T-cell (primary cell): ENCODE measurements at regions not wholly inside any gene's neighbourhood (a gene's known extent, or its start where the extent isn't known, plus 50 kb on each side); places are given as distances from the start of the nearest gene placed in this dataset.

Experiments
- ATAC-seq, 4 experiments: fragments of 200-7000 bp in 3 of 4; fragments of 150-1000 bp in 1 of 4; cut with Tn5 transposase; replicated peaks in 1 of 4; 1 replicate in 3 of 4; 2 replicates in 1 of 4; pipeline ENCODE4 v1.10.0; 2021; ENCODE audit warnings: moderate library complexity in 3 of 4, mild to moderate bottlenecking in 2 of 4, moderate number of reproducible peaks in 1 of 4
- CTCF ChIA-PET, 2 donors: fragments of 300-600 bp; sonication (Branson Sonifier 250); formaldehyde crosslinking; loops; one replicate each; lab custom pipeline; 2022; ENCODE audit warnings: antibody characterized with exemption in 2 of 2; lab: Charles Lee
- POLR2A ChIA-PET, 2 donors: fragments of 300-600 bp; sonication (Branson Sonifier 250); formaldehyde crosslinking; loops; one replicate each; lab custom pipeline; 2022; ENCODE audit warnings: antibody characterized with exemption in 2 of 2; lab: Charles Lee
- DNase-seq, 35 experiments: peaks; one replicate each; pipeline versions ENCODE4 v3.0.0 to v3.0.0-alpha.2; 2013 to 2023
- H3K27ac ChIP-seq: one replicate; pipeline ENCODE4 v1.5.1; 2013; ENCODE audit warnings: low read length
- H3K27me3 ChIP-seq, 2 experiments: replicated peaks in 1 of 2; 1 replicate in 1 of 2; 2 replicates in 1 of 2; pipeline versions ENCODE4 v1.6.1 to v1.7.0; 2013; ENCODE audit warnings: low read length in 1 of 2, mixed read lengths in 1 of 2; ENCODE audit not compliant: control insufficient read depth in 2 of 2, insufficient read depth in 2 of 2; ENCODE audit errors: extremely low read depth in 1 of 2
- H3K36me3 ChIP-seq, 2 donors: 1 replicate in 1 of 2; 2 replicates in 1 of 2; pipeline versions ENCODE4 v1.6.1 to v1.7.0; 2013; ENCODE audit warnings: low read length in 1 of 2; ENCODE audit not compliant: control insufficient read depth in 2 of 2, insufficient read depth in 1 of 2; ENCODE audit errors: extremely low read depth in 1 of 2
- H3K4me1 ChIP-seq, 2 experiments: 1 replicate in 1 of 2; 2 replicates in 1 of 2; pipeline versions ENCODE4 v1.6.1 to v1.7.0; 2013; ENCODE audit warnings: low read length in 2 of 2, mixed read lengths in 1 of 2; ENCODE audit not compliant: insufficient read depth in 2 of 2, control insufficient read depth in 1 of 2; ENCODE audit errors: extremely low read depth in 1 of 2
- H3K4me3 ChIP-seq, 2 donors: 1 replicate in 1 of 2; 2 replicates in 1 of 2; pipeline versions ENCODE4 v1.5.1 to v1.7.0; 2013; ENCODE audit warnings: mild to moderate bottlenecking in 2 of 2, low read length in 1 of 2, moderate library complexity in 1 of 2; ENCODE audit not compliant: control insufficient read depth in 1 of 2; ENCODE audit errors: extremely low read depth in 1 of 2
- H3K9me3 ChIP-seq: 2 replicates; pipeline ENCODE4 v1.7.0; 2013
- H3K27ac Mint-ChIP-seq, 2 donors: one replicate each; pipeline ENCODE4 v1.8.0; 2020 to 2021; ENCODE audit warnings: mild to moderate bottlenecking in 2 of 2, mixed read lengths in 2 of 2
- H3K27me3 Mint-ChIP-seq, 2 donors: one replicate each; pipeline ENCODE4 v1.8.0; 2021 to 2022; ENCODE audit warnings: mixed read lengths in 2 of 2
- H3K36me3 Mint-ChIP-seq: one replicate; pipeline ENCODE4 v1.8.0; 2021; ENCODE audit warnings: mixed read lengths
- H3K4me1 Mint-ChIP-seq, 3 donors: one replicate each; pipeline ENCODE4 v1.8.0; 2020 to 2022; ENCODE audit warnings: mixed read lengths in 3 of 3, mild to moderate bottlenecking in 1 of 3
- H3K4me3 Mint-ChIP-seq, 3 donors: one replicate each; pipeline ENCODE4 v1.8.0; 2020 to 2022; ENCODE audit warnings: mild to moderate bottlenecking in 3 of 3, mixed read lengths in 3 of 3, moderate library complexity in 3 of 3
- H3K9me3 Mint-ChIP-seq, 3 donors: one replicate each; pipeline ENCODE4 v1.8.0; 2020 to 2022; ENCODE audit warnings: mixed read lengths in 3 of 3
- WGBS: methylation state at CpG from one replicate; pipeline ENCODE4 v1.1.5; 2013; ENCODE audit warnings: missing lambda C conversion rate; ENCODE audit not compliant: insufficient coverage; 5-methylcytosine and 5-hydroxymethylcytosine counted together

- no peaks in the 10 kb centered on the region for H3K9me3 ChIP-seq
- Mint-ChIP-seq H3K27me3 (no peaks in the 10 kb centered on the region), H3K36me3 (no peaks in the 10 kb centered on the region), H3K4me1 (no peaks in the 10 kb centered on the region), H3K9me3 (peaks cover 10 to 41% (median 22%) of the 10 kb centered on the region in 3 donors), H3K27ac (no peak overlapping the region), H3K4me3 (no peak overlapping the region)
- no peak overlapping the region for H3K4me3 ChIP-seq
- no peaks in the 10 kb centered on the region for H3K36me3 ChIP-seq
- ChIA-PET POLR2A (no interaction called here), CTCF (no interaction called here)
- DNase-seq (no peak), ATAC-seq (no peak)
- peaks cover 0 to 2% of the 10 kb centered on the region in 2 experiments for H3K27me3 ChIP-seq
- no peaks in the 10 kb centered on the region for H3K4me1 ChIP-seq
- no CpG with 5 or more reads among the region's 2 CpGs for WGBS
- no peak overlapping the region for H3K27ac ChIP-seq
These were observed 739.0 kb downstream of the DTWD2 start for GRCh38 chr5:118249386-118249785.

DNA sequence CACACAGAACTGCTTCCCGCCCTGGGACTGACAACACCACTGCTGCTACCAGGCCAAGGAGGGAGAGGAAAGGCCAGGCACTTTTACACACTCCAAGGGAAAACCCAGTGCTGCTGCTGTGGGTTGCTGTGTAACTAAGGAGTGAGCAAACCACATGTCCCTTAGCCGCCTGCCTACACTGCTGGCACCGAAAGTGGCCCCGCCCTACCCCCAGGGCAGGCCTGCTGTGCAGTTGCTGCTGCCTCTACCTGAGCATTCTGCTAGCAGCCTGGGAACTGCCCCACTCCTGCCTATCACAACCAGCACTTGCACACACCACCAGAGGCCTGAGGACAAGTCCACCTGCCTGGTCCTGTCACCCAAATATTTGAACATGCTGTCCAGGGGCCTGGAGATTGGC, 740.9 kb downstream of the DTWD2 start:
- Mint-ChIP-seq H3K9me3 (peaks cover 10 to 35% (median 18%) of the 10 kb centered on the region in 3 donors), H3K36me3 (no peaks in the 10 kb centered on the region), H3K27me3 (no peaks in the 10 kb centered on the region), H3K4me1 (no peaks in the 10 kb centered on the region), H3K27ac (no peak overlapping the region), H3K4me3 (no peak overlapping the region)
- DNase-seq (no peak), ATAC-seq (no peak)
- 87% methylated on average over 3 of the region's 4 CpGs for WGBS
- H3K4me3 ChIP-seq: no peak overlapping the region
- H3K9me3 ChIP-seq: no peaks in the 10 kb centered on the region
- ChIA-PET CTCF (no interaction called here), POLR2A (no interaction called here)
- no peaks in the 10 kb centered on the region for H3K36me3 ChIP-seq
- H3K4me1 ChIP-seq: no peaks in the 10 kb centered on the region
- H3K27me3 ChIP-seq: peaks cover 0 to 2% of the 10 kb centered on the region in 2 experiments
- no peak overlapping the region for H3K27ac ChIP-seq

DNA sequence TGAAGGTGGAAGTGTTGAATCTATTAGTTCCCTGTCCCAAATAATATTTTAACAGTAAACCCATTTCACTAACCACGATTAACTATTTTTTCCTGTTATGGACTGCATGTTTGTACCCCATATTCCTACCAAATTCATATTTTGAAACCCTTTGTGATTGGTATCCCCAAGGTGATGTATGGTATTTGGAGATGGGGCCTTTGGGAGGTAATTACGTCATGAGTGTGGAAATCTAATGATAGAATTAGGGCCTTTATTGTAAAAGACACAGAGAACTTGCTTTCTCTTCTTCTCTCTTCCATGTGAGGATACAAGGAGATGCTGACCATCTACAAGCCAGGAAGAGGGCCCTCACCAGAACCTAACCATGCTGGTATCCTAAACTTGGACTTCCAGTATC, 744.7 kb downstream of the DTWD2 start:
- Histone ChIP-seq H3K9me3 (no peaks in the 10 kb centered on the region), H3K4me3 (no peak overlapping the region), H3K27ac (no peak overlapping the region), H3K27me3 (peaks cover 0 to 2% of the 10 kb centered on the region in 2 experiments), H3K4me1 (no peaks in the 10 kb centered on the region), H3K36me3 (no peaks in the 10 kb centered on the region)
- H3K36me3 Mint-ChIP-seq: no peaks in the 10 kb centered on the region
- no CpG with 5 or more reads among the region's 2 CpGs for WGBS
- H3K9me3 Mint-ChIP-seq: peaks cover 0 to 23% (median 11%) of the 10 kb centered on the region in 3 donors
- ATAC-seq (no peak), DNase-seq (no peak)
- H3K27ac Mint-ChIP-seq: no peak overlapping the region
- CTCF ChIA-PET: no interaction called here
- H3K4me3 Mint-ChIP-seq: no peak overlapping the region
- H3K27me3 Mint-ChIP-seq: no peaks in the 10 kb centered on the region
- no peaks in the 10 kb centered on the region for H3K4me1 Mint-ChIP-seq
- POLR2A ChIA-PET: no interaction called here

DNA sequence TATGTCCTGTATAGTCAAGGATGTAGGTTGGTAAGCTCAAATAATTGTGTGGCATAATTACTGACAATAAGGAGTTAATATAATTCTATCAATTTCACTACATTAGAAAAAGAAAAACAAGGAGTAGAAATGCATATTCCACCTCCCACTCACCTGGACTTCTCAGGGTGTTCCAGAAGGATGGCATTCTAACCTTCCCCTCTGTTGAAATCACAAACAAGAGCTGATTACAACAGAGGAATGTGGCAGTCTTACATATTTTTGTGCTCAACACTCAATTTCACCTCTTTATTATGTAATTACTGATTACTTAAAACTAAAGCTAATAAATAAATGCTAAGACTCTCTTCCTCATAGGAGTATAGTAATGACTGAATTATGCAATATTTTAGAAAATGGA, 745.3 kb downstream of the DTWD2 start:
- no peak for ATAC-seq

GRCh38 chr5:118236108-118236849, 752.1 kb downstream of the DTWD2 start:
- Histone ChIP-seq H3K27me3 (no peaks in the 10 kb centered on the region), H3K27ac (no peak overlapping the region), H3K9me3 (no peaks in the 10 kb centered on the region), H3K4me3 (no peak overlapping the region), H3K4me1 (no peaks in the 10 kb centered on the region), H3K36me3 (no peaks in the 10 kb centered on the region)
- no peak overlapping the region for H3K27ac Mint-ChIP-seq
- no peak overlapping the region for H3K4me3 Mint-ChIP-seq
- H3K4me1 Mint-ChIP-seq: no peaks in the 10 kb centered on the region
- no peak for DNase-seq
- ChIA-PET POLR2A (no interaction called here), CTCF (no interaction called here)
- peaks cover 0 to 9% (median 2%) of the 10 kb centered on the region in 3 donors for H3K9me3 Mint-ChIP-seq
- WGBS: 20% methylated on average over 2 of the region's 2 CpGs
- no peak for ATAC-seq
- no peaks in the 10 kb centered on the region for H3K36me3 Mint-ChIP-seq
- no peaks in the 10 kb centered on the region for H3K27me3 Mint-ChIP-seq

More for the DNA sequence above, 745.3 kb downstream of the DTWD2 start:
- H3K27me3 Mint-ChIP-seq: no peaks in the 10 kb centered on the region
- Histone ChIP-seq H3K9me3 (no peaks in the 10 kb centered on the region), H3K4me1 (no peaks in the 10 kb centered on the region), H3K4me3 (no peak overlapping the region), H3K27ac (no peak overlapping the region), H3K27me3 (peaks cover 0 to 2% of the 10 kb centered on the region in 2 experiments), H3K36me3 (no peaks in the 10 kb centered on the region)
- H3K36me3 Mint-ChIP-seq: no peaks in the 10 kb centered on the region
- DNase-seq: no peak
- CTCF ChIA-PET: no interaction called here
- POLR2A ChIA-PET: interaction anchor here in 1 of 2 donors (0.5 kb wide), 1 partner anchor 369 kb away, joined by 3 read pairs; no protein-coding TSS in a partner anchor
- peaks cover 0 to 19% (median 11%) of the 10 kb centered on the region in 3 donors for H3K9me3 Mint-ChIP-seq
- H3K4me1 Mint-ChIP-seq: no peaks in the 10 kb centered on the region
- no peak overlapping the region for H3K4me3 Mint-ChIP-seq
- no peak overlapping the region for H3K27ac Mint-ChIP-seq

DNA sequence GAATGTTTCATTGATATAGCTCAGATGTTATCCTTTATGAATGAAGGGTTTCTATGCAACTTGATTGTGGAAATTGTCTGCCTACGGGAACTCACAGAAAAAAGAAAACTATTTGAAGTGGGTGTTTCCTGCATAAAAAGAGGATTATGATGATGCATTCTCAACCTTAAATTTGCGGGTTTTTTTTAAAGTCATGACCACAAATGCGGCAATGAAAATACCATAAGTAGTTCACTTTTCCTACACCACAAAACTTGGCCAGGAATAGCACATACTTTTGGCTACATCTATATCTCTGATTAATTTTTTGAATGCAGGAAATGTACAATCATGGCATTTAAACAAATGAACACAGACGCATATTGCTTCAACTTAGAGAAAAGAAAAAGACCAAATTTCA, 754.7 kb downstream of the DTWD2 start:
- ChIA-PET POLR2A (no interaction called here), CTCF (no interaction called here)
- Mint-ChIP-seq H3K4me1 (no peaks in the 10 kb centered on the region), H3K36me3 (no peaks in the 10 kb centered on the region), H3K9me3 (peaks cover 4 to 14% (median 5%) of the 10 kb centered on the region in 3 donors), H3K27ac (no peak overlapping the region), H3K4me3 (no peak overlapping the region), H3K27me3 (no peaks in the 10 kb centered on the region)
- Histone ChIP-seq H3K27me3 (no peaks in the 10 kb centered on the region), H3K9me3 (no peaks in the 10 kb centered on the region), H3K4me1 (no peaks in the 10 kb centered on the region), H3K36me3 (no peaks in the 10 kb centered on the region), H3K27ac (no peak overlapping the region), H3K4me3 (no peak overlapping the region)
- DNase-seq: no peak
- 20% methylated on average over 1 of the region's 4 CpGs for WGBS
- no peak for ATAC-seq
